ENCODE measurements at regions not wholly inside any gene's neighbourhood (a gene's known extent, or its start where the extent isn't known, plus 50 kb on each side); places are given as distances from the start of the nearest gene placed in this dataset.

DNA sequence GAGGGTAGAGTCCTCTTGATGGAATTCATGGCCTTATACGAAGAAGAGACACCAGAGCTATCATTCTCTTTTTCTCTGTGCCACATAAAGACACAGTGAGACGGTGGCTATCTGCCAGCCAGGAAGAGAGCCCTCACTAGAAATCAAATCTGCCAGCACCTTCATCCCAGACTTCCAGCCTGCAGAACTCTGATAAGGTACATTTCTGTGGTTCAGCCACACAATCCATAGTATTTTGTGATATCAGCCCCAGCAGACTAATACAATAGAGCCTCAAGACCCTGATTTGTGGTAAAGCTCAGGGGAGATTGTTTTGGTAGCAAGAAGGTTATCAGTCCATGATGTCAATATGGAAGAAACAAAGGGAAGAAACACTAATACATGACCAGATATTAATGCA lies 1213.2 kb downstream of the NLGN4X start:
- Histone ChIP-seq H4K20me1 (ENCODE audit: insufficient read depth) (no peaks in the 10 kb centered on the region), H2AFZ (ENCODE audit: low read depth, low read length) (no peak overlapping the region)
- TF ChIP-seq, protein P1, sequence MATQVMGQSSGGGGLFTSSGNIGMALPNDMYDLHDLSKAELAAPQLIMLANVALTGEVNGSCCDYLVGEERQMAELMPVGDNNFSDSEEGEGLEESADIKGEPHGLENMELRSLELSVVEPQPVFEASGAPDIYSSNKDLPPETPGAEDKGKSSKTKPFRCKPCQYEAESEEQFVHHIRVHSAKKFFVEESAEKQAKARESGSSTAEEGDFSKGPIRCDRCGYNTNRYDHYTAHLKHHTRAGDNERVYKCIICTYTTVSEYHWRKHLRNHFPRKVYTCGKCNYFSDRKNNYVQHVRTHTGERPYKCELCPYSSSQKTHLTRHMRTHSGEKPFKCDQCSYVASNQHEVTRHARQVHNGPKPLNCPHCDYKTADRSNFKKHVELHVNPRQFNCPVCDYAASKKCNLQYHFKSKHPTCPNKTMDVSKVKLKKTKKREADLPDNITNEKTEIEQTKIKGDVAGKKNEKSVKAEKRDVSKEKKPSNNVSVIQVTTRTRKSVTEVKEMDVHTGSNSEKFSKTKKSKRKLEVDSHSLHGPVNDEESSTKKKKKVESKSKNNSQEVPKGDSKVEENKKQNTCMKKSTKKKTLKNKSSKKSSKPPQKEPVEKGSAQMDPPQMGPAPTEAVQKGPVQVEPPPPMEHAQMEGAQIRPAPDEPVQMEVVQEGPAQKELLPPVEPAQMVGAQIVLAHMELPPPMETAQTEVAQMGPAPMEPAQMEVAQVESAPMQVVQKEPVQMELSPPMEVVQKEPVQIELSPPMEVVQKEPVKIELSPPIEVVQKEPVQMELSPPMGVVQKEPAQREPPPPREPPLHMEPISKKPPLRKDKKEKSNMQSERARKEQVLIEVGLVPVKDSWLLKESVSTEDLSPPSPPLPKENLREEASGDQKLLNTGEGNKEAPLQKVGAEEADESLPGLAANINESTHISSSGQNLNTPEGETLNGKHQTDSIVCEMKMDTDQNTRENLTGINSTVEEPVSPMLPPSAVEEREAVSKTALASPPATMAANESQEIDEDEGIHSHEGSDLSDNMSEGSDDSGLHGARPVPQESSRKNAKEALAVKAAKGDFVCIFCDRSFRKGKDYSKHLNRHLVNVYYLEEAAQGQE (IDR thresholded peaks at IDR 0.05; ENCODE audit: borderline replicate concordance), result no peak
- TF ChIP-seq MXI1 (conservative IDR thresholded peaks at IDR 0.05; ENCODE audit: poor library complexity, severe bottlenecking), result no peak

DNA sequence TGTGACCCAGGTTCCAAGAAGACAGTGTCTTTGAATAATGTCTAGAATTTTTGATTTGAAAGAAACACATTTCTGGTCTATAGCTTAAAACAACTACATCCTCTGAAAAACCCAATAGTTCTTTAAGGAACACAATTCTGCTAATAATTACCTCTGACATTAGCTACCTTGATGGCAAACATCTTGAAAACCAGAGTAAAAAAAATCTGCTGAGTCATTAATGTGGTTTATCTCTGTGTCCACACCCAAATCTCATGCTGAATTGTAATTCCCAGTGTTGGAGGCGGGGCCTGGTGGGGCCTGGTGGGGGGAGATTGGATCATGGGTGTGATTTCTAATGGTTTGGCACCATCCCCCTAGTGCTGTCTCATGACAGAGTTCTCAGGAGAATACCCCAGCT lies 1233.8 kb downstream of the NLGN4X start:
- TF ChIP-seq POLR2AphosphoS5 (IDR thresholded peaks at IDR 0.05) (no peak), SMC3 (conservative IDR thresholded peaks at IDR 0.05; ENCODE audit: poor library complexity) (no peak), EZH2 (IDR thresholded peaks at IDR 0.05; ENCODE audit: borderline replicate concordance, insufficient read depth, low read length, poor library complexity, severe bottlenecking) (no peak), EP300 (conservative IDR thresholded peaks at IDR 0.05; ENCODE audit: poor library complexity, severe bottlenecking) (no peak), MXI1 (conservative IDR thresholded peaks at IDR 0.05; ENCODE audit: poor library complexity, severe bottlenecking) (no peak), RAD21 (conservative IDR thresholded peaks at IDR 0.05) (no peak), TAF1 (IDR thresholded peaks at IDR 0.05; ENCODE audit: low read depth) (no peak)
- TF ChIP-seq, protein P2, sequence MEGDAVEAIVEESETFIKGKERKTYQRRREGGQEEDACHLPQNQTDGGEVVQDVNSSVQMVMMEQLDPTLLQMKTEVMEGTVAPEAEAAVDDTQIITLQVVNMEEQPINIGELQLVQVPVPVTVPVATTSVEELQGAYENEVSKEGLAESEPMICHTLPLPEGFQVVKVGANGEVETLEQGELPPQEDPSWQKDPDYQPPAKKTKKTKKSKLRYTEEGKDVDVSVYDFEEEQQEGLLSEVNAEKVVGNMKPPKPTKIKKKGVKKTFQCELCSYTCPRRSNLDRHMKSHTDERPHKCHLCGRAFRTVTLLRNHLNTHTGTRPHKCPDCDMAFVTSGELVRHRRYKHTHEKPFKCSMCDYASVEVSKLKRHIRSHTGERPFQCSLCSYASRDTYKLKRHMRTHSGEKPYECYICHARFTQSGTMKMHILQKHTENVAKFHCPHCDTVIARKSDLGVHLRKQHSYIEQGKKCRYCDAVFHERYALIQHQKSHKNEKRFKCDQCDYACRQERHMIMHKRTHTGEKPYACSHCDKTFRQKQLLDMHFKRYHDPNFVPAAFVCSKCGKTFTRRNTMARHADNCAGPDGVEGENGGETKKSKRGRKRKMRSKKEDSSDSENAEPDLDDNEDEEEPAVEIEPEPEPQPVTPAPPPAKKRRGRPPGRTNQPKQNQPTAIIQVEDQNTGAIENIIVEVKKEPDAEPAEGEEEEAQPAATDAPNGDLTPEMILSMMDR (IDR thresholded peaks at IDR 0.05; ENCODE audit: poor library complexity, severe bottlenecking), result no peak
- TF ChIP-seq, protein P1 (IDR thresholded peaks at IDR 0.05; ENCODE audit: borderline replicate concordance), result no peak
- no peaks in the 10 kb centered on the region for H3K79me2 ChIP-seq (replicated peaks; ENCODE audit: insufficient read depth, low read length)
- no peak overlapping the region for H3K27ac ChIP-seq (ENCODE audit: low read length)
- no peak overlapping the region for H3K4me3 ChIP-seq (ENCODE audit: low read length)
- H3K4me2 ChIP-seq (ENCODE audit: low read length), result no peak overlapping the region
- no peaks in the 10 kb centered on the region for H3K9me2 ChIP-seq (ENCODE audit: insufficient read depth, low read length)
- H3K9ac ChIP-seq (ENCODE audit: low read length), result no peak overlapping the region
- H3F3A ChIP-seq (ENCODE audit: insufficient read depth, low read length, poor library complexity, severe bottlenecking), result no peaks in the 10 kb centered on the region
- no peaks in the 10 kb centered on the region for H3K9me3 ChIP-seq (ENCODE audit: low read length)
- H3K27me3 ChIP-seq (ENCODE audit: insufficient read depth, low read depth, low read length), result no peaks in the 10 kb centered on the region
- no peak overlapping the region for H2AFZ ChIP-seq (ENCODE audit: low read depth, low read length)
- no peaks in the 10 kb centered on the region for H4K20me1 ChIP-seq (ENCODE audit: insufficient read depth)
- H3K36me3 ChIP-seq (ENCODE audit: insufficient read depth, low read length), result no peaks in the 10 kb centered on the region

More for the DNA sequence above, 1213.2 kb downstream of the NLGN4X start:
- H3K4me2 ChIP-seq (ENCODE audit: low read length), result no peak overlapping the region
- H3K79me2 ChIP-seq (replicated peaks; ENCODE audit: insufficient read depth, low read length), result no peaks in the 10 kb centered on the region
- H3K36me3 ChIP-seq (ENCODE audit: insufficient read depth, low read length), result no peaks in the 10 kb centered on the region
- no peaks in the 10 kb centered on the region for H3K9me3 ChIP-seq (ENCODE audit: low read length)
- H3K9ac ChIP-seq (ENCODE audit: low read length), result no peak overlapping the region
- no peak overlapping the region for H3K4me3 ChIP-seq (ENCODE audit: low read length)
- no peak overlapping the region for H3K27ac ChIP-seq (ENCODE audit: low read length)
- H3K27me3 ChIP-seq (ENCODE audit: insufficient read depth, low read depth, low read length), result no peaks in the 10 kb centered on the region
- no peaks in the 10 kb centered on the region for H3K9me2 ChIP-seq (ENCODE audit: insufficient read depth, low read length)
- no peaks in the 10 kb centered on the region for H3F3A ChIP-seq (ENCODE audit: insufficient read depth, low read length, poor library complexity, severe bottlenecking)

Data from neural cell (in vitro differentiated cells).